ENCODE measurements at regions not wholly inside any gene's neighbourhood (a gene's known extent, or its start where the extent isn't known, plus 50 kb on each side); places are given as distances from the start of the nearest gene placed in this dataset.

DNA sequence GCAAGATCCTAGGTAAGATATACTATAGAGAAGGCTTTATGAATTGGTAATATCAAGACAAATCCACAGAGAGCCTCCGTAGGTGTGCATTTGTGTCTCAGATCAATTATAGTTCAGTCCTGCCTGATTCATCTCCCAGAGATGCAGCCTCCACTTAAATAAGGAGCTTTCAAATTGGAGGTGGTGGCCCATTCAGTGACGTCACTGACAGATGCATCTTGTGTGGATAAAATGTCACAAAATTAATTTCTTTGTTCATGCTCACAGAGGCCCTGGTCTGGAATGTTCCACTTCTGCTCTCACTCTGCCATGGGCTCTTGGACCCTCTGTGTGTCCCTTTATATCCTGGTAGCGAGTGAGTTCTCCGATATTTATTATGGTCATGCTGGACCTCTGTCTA, 157.1 kb upstream of the PRSS58 start:
- Histone ChIP-seq H3K27me3 (ENCODE audit: control insufficient read depth, insufficient read depth, low read length) (no peaks in the 10 kb centered on the region), H3K4me3 (replicated peaks in 1 of 4; ENCODE audit: control extremely low read depth in 1 of 4, insufficient read depth in 1 of 4, low read depth in 3 of 4, low read length in 4 of 4) (no peak overlapping the region), H3K9me3 (ENCODE audit: control insufficient read depth, insufficient read depth, low read depth, low read length) (no peaks in the 10 kb centered on the region), H3K36me3 (ENCODE audit: control insufficient read depth, insufficient read depth, low read length) (no peaks in the 10 kb centered on the region), H3K79me2 (ENCODE audit: control insufficient read depth, insufficient read depth, low read length) (no peaks in the 10 kb centered on the region), H3K27ac (ENCODE audit: insufficient read depth, low read length) (no peak overlapping the region), H2AFZ (ENCODE audit: low read length) (no peak overlapping the region), H3K9ac (ENCODE audit: insufficient read depth, low read length) (no peak overlapping the region), H3K4me2 (ENCODE audit: extremely low read depth, insufficient read depth, low read length) (no peak overlapping the region), H3K4me1 (ENCODE audit: control insufficient read depth, extremely low read depth, insufficient read depth, low read length) (no peaks in the 10 kb centered on the region), H4K20me1 (ENCODE audit: control insufficient read depth, extremely low read depth, insufficient read depth, low read length) (no peaks in the 10 kb centered on the region)
- TF ChIP-seq CTCF (conservative IDR thresholded peaks at IDR 0.05 in 1 of 2, IDR thresholded peaks at IDR 0.05 in 1 of 2; ENCODE audit: low read depth in 1 of 2, low read length in 2 of 2) (no peak), EZH2 (IDR thresholded peaks at IDR 0.05; ENCODE audit: low read length, missing control alignments) (no peak)
- DNase-seq (ENCODE audit: low read depth in 2 of 2), result no peak

GRCh38 chr7:142414135-142414534, 156.3 kb upstream of the PRSS58 start:
- Histone ChIP-seq H3K4me1 (ENCODE audit: control insufficient read depth, extremely low read depth, insufficient read depth, low read length) (no peaks in the 10 kb centered on the region), H3K27me3 (ENCODE audit: control insufficient read depth, insufficient read depth, low read length) (no peaks in the 10 kb centered on the region), H2AFZ (ENCODE audit: low read length) (no peak overlapping the region), H3K4me3 (replicated peaks in 1 of 4; ENCODE audit: control extremely low read depth in 1 of 4, insufficient read depth in 1 of 4, low read depth in 3 of 4, low read length in 4 of 4) (no peak overlapping the region), H3K36me3 (ENCODE audit: control insufficient read depth, insufficient read depth, low read length) (no peaks in the 10 kb centered on the region), H3K9me3 (ENCODE audit: control insufficient read depth, insufficient read depth, low read depth, low read length) (no peaks in the 10 kb centered on the region), H3K79me2 (ENCODE audit: control insufficient read depth, insufficient read depth, low read length) (no peaks in the 10 kb centered on the region), H3K27ac (ENCODE audit: insufficient read depth, low read length) (no peak overlapping the region), H4K20me1 (ENCODE audit: control insufficient read depth, extremely low read depth, insufficient read depth, low read length) (no peaks in the 10 kb centered on the region), H3K9ac (ENCODE audit: insufficient read depth, low read length) (no peak overlapping the region), H3K4me2 (ENCODE audit: extremely low read depth, insufficient read depth, low read length) (no peak overlapping the region)
- DNase-seq (ENCODE audit: low read depth in 2 of 2), result no peak
- TF ChIP-seq EZH2 (IDR thresholded peaks at IDR 0.05; ENCODE audit: low read length, missing control alignments) (no peak), CTCF (conservative IDR thresholded peaks at IDR 0.05 in 1 of 2, IDR thresholded peaks at IDR 0.05 in 1 of 2; ENCODE audit: low read depth in 1 of 2, low read length in 2 of 2) (no peak)

DNA sequence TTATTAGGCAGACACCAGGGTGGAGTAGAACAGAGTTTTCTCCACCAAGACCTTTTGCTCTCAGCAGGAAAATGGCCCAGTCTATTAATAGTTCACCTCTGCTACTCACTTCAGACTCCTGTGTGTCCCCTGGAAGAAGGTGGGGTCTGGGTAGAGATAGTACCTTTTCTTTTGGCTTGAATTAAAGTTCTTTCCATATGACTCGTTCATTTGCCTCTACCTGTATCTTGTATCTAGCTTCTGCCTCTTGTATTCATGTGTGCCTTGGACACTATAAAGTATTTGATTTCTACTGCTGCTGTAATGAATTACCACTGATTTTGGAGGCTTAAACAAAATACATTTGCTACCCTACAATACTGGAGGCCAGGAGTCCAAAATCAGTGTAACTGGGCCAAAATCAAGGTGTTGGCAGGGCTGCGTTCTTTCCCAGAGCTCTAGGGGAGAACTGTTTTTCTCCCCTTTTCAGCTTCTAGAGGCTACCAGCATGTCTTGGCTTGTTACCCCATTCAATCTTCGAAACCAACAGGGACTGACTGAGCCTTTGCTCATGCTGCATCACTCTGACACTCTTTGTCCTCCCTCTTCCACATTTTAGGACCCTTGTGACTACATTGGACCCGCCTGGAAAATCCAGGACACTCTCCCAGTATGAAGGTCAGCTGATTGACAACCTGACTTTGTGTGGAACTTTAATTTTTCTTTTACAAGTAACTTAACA, 155.6 kb upstream of the PRSS58 start:
- Histone ChIP-seq H2AFZ (ENCODE audit: low read length) (no peak overlapping the region), H3K79me2 (ENCODE audit: control insufficient read depth, insufficient read depth, low read length) (no peaks in the 10 kb centered on the region), H3K36me3 (ENCODE audit: control insufficient read depth, insufficient read depth, low read length) (no peaks in the 10 kb centered on the region), H3K9ac (ENCODE audit: insufficient read depth, low read length) (no peak overlapping the region), H3K4me1 (ENCODE audit: control insufficient read depth, extremely low read depth, insufficient read depth, low read length) (no peaks in the 10 kb centered on the region), H3K27me3 (ENCODE audit: control insufficient read depth, insufficient read depth, low read length) (no peaks in the 10 kb centered on the region), H4K20me1 (ENCODE audit: control insufficient read depth, extremely low read depth, insufficient read depth, low read length) (no peaks in the 10 kb centered on the region), H3K4me2 (ENCODE audit: extremely low read depth, insufficient read depth, low read length) (no peak overlapping the region), H3K4me3 (replicated peaks in 1 of 4; ENCODE audit: control extremely low read depth in 1 of 4, insufficient read depth in 1 of 4, low read depth in 3 of 4, low read length in 4 of 4) (no peak overlapping the region), H3K27ac (ENCODE audit: insufficient read depth, low read length) (no peak overlapping the region), H3K9me3 (ENCODE audit: control insufficient read depth, insufficient read depth, low read depth, low read length) (no peaks in the 10 kb centered on the region)
- no peak for DNase-seq (ENCODE audit: low read depth in 2 of 2)
- TF ChIP-seq CTCF (conservative IDR thresholded peaks at IDR 0.05 in 1 of 2, IDR thresholded peaks at IDR 0.05 in 1 of 2; ENCODE audit: low read depth in 1 of 2, low read length in 2 of 2) (no peak), EZH2 (IDR thresholded peaks at IDR 0.05; ENCODE audit: low read length, missing control alignments) (no peak)
